ENCODE measurements at regions not wholly inside any gene's neighbourhood (a gene's known extent, or its start where the extent isn't known, plus 50 kb on each side); places are given as distances from the start of the nearest gene placed in this dataset.

- no peak for TF ChIP-seq CTCF (IDR thresholded peaks at IDR 0.05 in 8 of 11, conservative IDR thresholded peaks at IDR 0.05 in 3 of 11)
- no peak for TF ChIP-seq POLR2A (IDR thresholded peaks at IDR 0.05)
These were observed 83.1 kb upstream of the FGF3 start for GRCh38 chr11:69902337-69902736.

All from spleen (tissue), 7 donors.